GM19455 (cell line): ENCODE measurements at regions not wholly inside any gene's neighbourhood (a gene's known extent, or its start where the extent isn't known, plus 50 kb on each side); places are given as distances from the start of the nearest gene placed in this dataset.

ENCODE experiments used
- ATAC-seq: cut with Tn5 transposase; IDR thresholded peaks from one replicate; pipeline ENCODE4 v1.9.1; 2021; ENCODE audit not compliant: unreplicated experiment

DNA sequence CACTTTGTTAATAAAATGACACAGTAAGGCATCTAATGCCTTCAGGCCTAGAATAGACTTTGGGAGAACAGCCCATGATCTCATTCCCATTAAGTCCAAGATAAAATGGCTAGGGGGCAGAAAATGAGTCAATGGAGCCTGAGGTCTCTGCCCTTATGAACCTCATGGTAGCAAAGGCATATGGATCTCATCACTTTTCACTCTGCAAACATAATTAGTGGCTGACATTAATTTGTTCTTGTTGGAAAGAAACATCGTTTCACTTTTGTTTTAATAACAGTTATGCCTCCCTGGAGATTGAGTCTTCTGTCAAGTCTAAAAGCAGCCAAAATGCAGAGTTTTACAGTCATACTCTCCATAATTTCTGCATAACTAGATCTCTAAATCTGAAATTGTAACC, 111.8 kb upstream of the API5 start:
- no peak for ATAC-seq

DNA sequence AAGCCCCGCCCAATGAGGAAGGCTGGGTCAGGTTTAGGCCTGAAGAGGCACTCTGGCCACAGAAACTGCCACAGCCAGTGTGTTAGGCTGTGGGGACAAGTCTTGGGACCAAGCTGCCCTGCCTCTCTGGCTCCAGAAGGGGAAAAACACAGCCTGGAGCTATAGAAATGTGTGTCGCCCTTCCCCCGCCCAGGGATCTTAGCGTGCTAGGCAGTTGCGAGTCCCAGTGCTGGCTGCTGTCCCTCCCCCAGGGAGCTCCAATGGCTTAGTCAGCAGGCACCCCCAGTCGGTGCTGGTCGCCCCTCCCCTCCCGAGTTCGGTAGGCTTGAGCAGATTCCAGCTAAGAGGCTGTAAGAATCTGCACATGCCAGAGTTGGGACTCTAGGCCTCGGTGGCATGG, 99.5 kb upstream of the API5 start:
- no peak for ATAC-seq

DNA sequence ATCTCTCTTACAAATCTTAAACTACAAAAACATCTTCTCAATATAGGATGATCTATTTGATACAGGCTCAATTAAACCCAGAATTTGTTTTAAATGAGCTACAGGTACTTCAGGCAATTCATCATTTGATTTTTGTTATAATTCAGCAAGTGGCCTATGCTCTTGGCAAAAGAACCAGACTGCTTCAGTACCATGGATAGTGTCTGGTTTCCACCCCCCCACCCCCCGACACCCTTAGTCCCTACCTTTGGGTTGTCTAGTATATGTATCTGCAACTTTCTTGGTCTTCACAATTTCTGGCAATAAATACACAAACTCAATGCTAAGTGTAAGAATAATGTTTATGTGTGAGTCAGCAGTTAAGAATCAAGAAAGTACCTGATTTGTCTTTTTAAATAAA, 97.3 kb upstream of the API5 start:
- ATAC-seq = no peak

DNA sequence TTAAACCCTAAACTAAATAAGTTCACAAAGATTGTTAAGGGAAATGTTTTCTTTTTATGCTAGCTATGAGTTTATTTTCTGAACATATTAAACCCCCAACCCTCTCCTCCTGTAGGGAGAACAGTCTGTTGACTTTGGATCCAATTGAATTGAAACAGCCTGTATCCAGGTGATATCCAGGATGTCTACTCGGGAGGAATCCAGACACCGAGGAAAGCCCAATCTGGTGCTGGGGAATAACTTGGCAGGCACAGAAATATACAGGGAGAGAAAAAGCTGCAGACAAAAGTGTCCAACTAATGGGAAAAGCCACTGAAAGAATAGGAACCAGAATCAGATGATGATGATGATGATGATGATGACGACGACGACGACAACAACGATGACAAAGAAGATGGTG, 93.9 kb upstream of the API5 start:
- no peak for ATAC-seq

DNA sequence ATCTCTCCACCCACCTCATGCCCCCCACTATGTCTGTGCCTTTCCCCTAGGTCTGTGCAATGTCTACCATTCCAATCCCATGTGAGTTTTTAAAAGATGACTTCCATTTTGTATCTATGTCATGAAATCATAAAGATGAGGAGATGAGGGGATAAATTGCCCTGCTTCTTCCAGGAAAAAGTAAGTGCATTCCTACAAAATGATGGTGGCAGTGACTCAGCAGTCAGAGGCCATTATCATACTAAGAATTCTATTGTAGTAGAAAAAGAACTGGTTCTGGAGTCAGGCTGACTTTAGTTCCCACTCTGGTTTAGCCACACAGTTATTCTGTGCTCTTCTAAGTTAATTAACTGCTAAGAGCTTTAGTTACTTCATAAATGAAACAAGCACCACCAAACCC, 89.6 kb upstream of the API5 start:
- ATAC-seq = no peak

DNA sequence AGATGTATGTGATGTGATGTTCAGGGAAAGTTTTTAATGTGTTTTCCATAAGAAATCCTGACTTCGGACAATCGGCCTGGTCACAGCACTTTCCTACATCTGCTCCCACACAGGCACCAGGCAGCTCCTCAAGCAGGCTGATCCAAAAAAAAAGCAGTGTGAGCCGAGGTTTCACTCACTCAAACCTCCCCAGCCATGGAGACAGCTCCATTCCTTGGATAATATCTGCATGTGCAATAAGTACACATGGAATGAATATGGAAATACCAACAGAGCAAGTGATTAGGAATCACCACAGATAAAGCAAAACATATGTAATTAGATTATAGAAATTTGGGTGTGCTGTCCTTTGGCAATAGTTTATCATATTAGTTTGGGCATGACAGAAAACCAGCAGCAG, 88.8 kb upstream of the API5 start:
- ATAC-seq = no peak

DNA sequence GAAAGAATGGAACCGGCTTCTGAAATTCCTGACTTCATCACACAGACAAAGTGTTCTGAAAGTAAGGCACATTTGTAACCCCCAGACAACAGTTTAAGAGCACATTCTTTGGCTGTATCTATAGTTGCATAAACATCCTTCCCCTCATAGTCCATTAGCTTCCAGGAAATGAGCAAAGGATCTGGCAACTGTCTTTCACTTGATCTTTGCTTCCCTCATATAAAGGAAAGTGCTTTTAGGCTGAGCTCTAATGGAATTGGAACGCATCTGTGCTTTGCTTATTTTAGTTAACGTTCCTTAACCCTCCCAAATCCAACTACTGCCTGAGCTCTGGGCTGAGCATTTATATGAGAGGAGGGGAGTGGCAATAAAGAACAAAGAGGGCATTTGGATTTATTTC, 76.9 kb upstream of the API5 start:
- ATAC-seq = no peak

DNA sequence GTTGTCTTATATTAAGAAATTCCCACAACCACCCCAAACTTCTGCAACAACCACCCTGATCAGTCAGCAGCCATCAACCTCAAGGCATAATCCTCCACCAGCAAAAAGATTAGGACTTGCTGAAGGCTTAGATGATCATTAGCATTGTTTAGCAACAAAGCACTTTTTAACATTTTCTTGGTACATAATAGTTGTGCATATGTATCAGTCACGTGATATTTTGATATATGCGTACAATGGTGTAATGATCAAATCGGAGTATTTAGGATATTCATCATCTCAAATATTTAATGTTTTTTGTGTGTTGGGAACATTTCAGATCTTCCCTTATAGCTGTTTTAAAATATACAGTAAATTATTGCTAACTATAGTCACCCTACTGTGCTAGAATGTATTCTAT, 73.5 kb upstream of the API5 start:
- no peak for ATAC-seq

DNA sequence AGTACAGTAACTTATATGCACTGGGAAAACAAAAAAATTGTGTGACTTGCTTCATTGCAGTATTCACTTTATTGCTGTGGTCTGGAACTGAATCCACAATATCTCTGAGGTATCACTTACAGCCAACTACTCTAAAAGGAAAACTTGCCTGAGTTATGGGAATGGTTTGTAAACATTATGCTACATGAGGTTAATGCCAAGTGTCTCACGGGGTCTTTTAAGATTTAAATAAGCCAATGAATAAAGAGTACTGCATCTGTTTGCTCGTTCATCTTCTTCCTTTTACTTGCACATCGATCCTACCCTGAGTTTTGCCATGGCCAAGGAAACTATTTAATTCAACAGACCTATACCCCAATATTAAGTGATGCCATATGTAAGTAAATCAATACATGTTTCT, 72.0 kb upstream of the API5 start:
- no peak for ATAC-seq

DNA sequence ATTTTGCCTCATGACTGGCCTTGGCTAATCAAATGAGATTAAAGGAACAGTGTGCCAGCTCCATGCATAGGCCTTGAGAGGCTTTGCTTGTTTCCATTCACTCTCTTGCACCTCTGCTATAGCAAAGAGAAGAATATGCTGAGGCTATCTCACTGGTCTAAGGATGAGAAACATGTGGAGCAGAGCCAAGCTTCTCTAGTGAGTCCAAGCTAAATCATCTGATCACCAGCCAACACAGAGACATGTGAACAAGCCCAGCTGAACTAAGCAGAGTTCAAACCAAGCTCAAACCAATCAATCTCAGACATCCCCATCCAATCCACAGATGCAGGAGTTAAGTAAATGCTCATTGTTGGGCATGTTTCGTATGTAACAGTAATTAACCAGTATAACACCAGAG, 69.4 kb upstream of the API5 start:
- no peak for ATAC-seq

DNA sequence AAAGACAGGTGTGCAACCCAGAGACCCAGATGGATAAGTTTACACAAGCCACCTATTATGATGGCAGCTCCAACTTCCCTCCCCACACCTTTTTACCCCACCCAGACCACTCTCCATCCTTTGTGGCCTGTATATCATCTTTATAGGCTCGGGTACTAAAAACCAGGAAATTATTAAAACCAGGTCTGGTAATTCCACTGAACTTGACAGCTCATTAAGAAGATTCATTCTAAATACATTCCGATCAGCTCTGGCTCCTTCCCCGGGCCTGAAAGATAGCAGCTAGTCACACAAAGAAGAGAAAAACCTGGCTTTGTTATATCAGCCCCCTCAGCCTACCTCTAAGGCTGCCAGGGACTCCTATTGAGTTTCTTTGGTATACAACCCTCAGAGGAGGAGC, 67.9 kb upstream of the API5 start:
- no peak for ATAC-seq

DNA sequence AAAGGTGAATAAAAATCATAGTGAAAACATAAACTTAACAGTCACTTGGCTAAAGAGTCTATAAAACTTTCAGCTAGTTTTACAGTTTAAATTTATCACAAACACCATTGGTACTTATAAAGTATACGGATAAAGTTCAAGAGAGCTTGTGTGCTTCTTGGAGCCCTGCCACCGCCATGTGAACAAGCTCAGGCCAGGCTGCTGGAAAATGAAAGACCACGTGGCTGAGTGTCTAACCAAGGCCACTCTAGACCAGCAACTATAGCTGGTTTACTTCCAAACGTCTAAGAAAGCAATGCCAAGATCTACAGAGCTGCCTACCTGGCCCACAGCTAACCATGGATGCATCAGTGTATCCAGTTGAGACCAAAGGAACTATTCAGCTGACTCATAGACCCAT, 66.3 kb upstream of the API5 start:
- no peak for ATAC-seq

DNA sequence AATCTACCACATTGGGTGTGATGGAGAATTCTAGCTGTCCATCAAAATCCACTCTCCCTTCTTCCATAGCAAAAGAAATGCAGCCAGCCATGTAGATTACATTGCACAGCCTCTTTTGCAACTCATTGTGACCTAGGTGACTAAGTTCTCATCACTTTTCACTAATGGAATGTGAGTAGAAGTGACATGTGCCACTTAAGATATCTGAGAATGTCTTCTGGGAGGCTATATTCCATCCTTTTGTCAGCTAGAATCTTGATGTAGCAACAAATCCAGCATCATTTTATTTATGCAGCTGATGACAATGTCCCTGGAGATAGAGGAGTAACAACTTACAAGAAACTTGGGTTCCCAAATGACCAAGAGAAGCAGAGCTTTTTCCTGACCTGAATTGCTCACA, 61.5 kb upstream of the API5 start:
- no peak for ATAC-seq

DNA sequence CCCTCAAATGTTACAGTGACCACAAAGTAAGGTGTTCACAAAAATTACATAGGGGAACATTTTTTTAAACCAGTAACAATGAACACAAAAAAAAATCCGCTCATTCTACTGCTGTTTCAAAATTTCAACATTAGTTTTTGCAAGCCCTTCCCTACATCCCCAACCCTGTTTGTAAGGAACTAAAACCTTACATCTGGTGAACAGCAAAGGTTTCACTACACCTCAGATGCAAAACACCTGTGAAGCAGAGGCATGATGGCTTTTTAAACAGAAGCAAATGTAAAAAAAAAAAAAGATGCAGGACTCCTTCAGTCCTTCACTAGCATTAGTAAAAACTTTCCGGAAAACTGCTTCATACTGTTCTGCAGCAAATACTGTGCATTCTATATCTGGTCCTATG, 50.0 kb upstream of the API5 start:
- ATAC-seq = no peak
